Type B pancreatic cell (in vitro differentiated cells): ENCODE measurements at regions not wholly inside any gene's neighbourhood (a gene's known extent, or its start where the extent isn't known, plus 50 kb on each side); places are given as distances from the start of the nearest gene placed in this dataset. TPM values are rescaled to one million over a fixed set of nuclear protein-coding genes. Genes with fewer than 3 reads are reported as not detected.

Experiments used
- DNase-seq: peaks from one replicate; pipeline ENCODE4 v3.0.0; 2021; ENCODE audit warnings: mixed read lengths; ENCODE audit not compliant: unreplicated experiment; ENCODE audit errors: extremely low spot score
- H3K27ac Mint-ChIP-seq: 2 replicates; pipeline ENCODE4 v1.8.0; 2021; ENCODE audit warnings: mild to moderate bottlenecking, mixed read lengths
- H3K27me3 Mint-ChIP-seq: 2 replicates; pipeline ENCODE4 v1.8.0; 2021; ENCODE audit warnings: mixed read lengths
- H3K36me3 Mint-ChIP-seq: 2 replicates; pipeline ENCODE4 v1.8.0; 2021; ENCODE audit warnings: mixed read lengths
- H3K4me1 Mint-ChIP-seq: one replicate; pipeline ENCODE4 v1.8.0; 2021; ENCODE audit warnings: mixed read lengths; ENCODE audit not compliant: unreplicated experiment
- H3K4me3 Mint-ChIP-seq: 2 replicates; pipeline ENCODE4 v1.8.0; 2021; ENCODE audit warnings: mild to moderate bottlenecking, mixed read lengths
- H3K9me3 Mint-ChIP-seq: 2 replicates; pipeline ENCODE4 v1.8.0; 2021; ENCODE audit warnings: mixed read lengths
- microRNA-seq: library from miRNA; unstranded; fragments of <30 nt; microRNA quantifications from one replicate; pipeline ENCODE4, GENCODE V29; 2020
- TF ChIP-seq, protein P1 (sequence below): fragments of 200-600 bp; sonication (generic); conservative IDR thresholded peaks from 2 replicates; pipeline ENCODE4 v1.5.0; 2021; ENCODE audit warnings: antibody characterized with exemption, mild to moderate bottlenecking

DNA sequence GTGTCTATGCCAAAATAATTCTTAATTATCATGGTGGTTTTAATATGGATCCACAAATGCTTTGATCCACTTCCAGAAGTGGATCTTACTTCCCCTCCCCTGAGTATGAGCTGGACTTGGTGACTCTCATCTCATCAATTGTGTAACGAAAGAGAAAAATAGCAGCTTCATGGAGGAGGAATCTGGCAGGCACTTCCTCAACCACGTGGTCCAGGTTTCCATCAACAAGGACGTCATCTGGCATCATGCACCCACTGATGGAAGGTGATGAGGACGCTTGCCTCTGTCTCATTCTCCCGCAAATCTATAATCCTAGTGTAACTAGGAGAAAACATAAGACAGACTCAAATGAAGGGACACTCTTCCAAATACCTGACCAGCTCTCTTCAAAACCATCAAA lies 54.6 kb upstream of the S1PR3 start:
- Mint-ChIP-seq H3K27ac (no peak overlapping the region), H3K4me3 (no peak overlapping the region), H3K4me1 (peaks cover under 1% of the 10 kb centered on the region), H3K36me3 (no peaks in the 10 kb centered on the region), H3K27me3 (peaks cover 3% of the 10 kb centered on the region), H3K9me3 (peaks cover 4% of the 10 kb centered on the region)
- TF ChIP-seq, protein P1, sequence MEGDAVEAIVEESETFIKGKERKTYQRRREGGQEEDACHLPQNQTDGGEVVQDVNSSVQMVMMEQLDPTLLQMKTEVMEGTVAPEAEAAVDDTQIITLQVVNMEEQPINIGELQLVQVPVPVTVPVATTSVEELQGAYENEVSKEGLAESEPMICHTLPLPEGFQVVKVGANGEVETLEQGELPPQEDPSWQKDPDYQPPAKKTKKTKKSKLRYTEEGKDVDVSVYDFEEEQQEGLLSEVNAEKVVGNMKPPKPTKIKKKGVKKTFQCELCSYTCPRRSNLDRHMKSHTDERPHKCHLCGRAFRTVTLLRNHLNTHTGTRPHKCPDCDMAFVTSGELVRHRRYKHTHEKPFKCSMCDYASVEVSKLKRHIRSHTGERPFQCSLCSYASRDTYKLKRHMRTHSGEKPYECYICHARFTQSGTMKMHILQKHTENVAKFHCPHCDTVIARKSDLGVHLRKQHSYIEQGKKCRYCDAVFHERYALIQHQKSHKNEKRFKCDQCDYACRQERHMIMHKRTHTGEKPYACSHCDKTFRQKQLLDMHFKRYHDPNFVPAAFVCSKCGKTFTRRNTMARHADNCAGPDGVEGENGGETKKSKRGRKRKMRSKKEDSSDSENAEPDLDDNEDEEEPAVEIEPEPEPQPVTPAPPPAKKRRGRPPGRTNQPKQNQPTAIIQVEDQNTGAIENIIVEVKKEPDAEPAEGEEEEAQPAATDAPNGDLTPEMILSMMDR = no peak
- DNase-seq = no peak

- H3K4me1 Mint-ChIP-seq = peaks cover 6% of the 10 kb centered on the region
- DNase-seq = no peak
- H3K4me3 Mint-ChIP-seq = no peak overlapping the region
- H3K36me3 Mint-ChIP-seq = no peaks in the 10 kb centered on the region
- H3K27ac Mint-ChIP-seq = no peak overlapping the region
- TF ChIP-seq, protein P1 = no peak
- H3K27me3 Mint-ChIP-seq = peaks cover 3% of the 10 kb centered on the region
- H3K9me3 Mint-ChIP-seq = peaks cover 4% of the 10 kb centered on the region
Measured at GRCh38 chr9:88937248-88937647, 54.0 kb upstream of the S1PR3 start.

DNA sequence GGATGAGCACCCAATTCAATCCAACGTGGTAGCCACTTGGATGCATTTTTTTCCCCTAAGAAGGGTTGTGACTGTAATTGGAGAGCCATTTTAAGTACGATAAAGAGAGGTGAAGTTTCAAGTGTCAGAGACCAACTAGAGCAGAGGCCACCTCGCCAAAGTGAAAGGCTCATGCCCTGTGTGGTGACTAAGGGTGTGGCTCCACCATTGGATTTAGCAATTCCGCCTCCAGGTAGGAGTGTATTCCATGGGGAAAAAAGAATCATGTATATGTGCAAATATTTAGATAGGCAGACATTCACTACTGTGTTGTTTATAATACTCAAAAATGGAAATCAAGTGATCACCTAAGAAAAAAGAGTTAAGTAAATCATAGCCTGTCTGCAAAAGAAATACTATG lies 53.1 kb upstream of the S1PR3 start:
- H3K27me3 Mint-ChIP-seq = peaks cover 2% of the 10 kb centered on the region
- DNase-seq = no peak
- TF ChIP-seq, protein P1 = no peak
- H3K4me3 Mint-ChIP-seq = no peak overlapping the region
- peaks cover 9% of the 10 kb centered on the region for H3K4me1 Mint-ChIP-seq
- H3K36me3 Mint-ChIP-seq = no peaks in the 10 kb centered on the region
- H3K27ac Mint-ChIP-seq = no peak overlapping the region
- H3K9me3 Mint-ChIP-seq = peaks cover 4% of the 10 kb centered on the region

Small RNAs in the stretch of these regions (microRNA-seq; reads per million reads assigned to microRNA genes)
- gene MIR4289 = not detected
